HG02759 (cell line): ENCODE measurements at regions not wholly inside any gene's neighbourhood (a gene's known extent, or its start where the extent isn't known, plus 50 kb on each side); places are given as distances from the start of the nearest gene placed in this dataset.
A peak's percentile ranks its signal among the peaks of the same experiment; 100 is the strongest.

ENCODE experiments used
- ATAC-seq: cut with Tn5 transposase; IDR thresholded peaks from one replicate; pipeline ENCODE4 v1.9.1; 2021; ENCODE audit warnings: mild to moderate bottlenecking, moderate library complexity; ENCODE audit not compliant: unreplicated experiment

DNA sequence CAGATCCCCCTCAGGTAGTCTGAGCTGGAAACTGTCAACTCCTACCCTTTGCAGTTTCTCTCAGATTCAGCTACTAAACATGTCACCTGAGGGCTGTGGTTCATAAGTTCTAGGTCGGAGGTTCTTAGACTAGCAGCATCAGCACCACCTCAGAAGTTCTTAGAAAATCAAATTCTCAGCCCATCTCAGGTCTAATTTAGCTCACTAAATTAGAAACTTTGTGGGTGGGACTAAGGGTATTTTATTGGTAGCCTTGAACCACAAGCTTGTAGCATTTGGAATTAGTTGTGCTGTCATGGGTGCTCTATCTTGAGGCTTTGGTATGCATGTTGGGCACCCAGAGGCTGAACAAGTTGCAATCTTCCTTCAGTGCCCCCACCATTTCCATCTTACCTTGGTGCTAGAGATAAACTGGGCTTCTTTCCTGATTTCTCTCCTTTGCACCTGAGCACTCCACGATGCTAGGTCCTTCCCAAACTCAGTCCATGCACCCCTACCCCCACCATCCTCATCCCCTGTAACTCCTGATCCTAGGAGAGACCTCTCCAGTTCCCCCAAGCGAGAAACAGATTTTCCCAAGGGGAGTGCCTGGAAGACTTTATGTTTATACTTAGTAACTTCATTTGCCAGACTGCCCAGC is 54.2 kb downstream of the S1PR1 start:
- ATAC-seq, result no peak

DNA sequence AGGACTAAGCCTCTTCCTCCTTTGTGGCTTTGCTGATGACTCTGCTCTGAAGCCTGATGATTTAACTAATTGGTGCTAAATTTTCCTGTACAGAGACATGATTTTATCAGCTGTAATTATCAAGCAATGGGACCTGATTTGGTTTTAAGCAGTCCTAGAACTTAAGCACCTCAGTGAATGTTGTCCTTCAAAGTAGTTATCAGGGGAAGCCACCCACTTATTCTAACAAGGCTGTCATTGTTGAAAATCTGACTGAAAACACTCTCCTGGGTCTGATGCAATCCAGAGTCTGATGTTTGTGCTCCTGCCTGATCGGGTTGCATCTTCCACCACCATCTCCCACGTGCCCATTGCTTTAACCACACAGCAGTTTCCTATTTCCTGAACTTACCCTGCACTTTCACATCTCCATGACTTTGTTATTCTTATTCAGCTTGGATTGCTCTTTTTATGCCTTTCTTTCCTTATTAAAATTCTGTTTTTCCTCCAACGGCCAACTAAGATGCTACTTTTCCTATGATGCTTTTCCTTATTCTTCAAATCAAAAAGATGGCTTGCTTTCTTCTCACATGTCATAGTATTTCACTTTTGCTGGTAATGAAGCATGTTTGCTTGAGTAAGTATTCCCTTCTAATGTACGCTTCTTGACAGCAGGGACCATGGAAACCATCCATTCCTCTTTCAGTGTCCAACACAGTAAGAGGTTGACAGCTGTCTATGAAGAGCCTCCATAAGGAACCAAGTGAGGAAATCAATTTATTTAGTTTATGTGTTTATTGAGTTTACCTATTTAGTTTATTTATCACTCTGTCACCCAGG is 55.0 kb downstream of the S1PR1 start:
- no peak for ATAC-seq

DNA sequence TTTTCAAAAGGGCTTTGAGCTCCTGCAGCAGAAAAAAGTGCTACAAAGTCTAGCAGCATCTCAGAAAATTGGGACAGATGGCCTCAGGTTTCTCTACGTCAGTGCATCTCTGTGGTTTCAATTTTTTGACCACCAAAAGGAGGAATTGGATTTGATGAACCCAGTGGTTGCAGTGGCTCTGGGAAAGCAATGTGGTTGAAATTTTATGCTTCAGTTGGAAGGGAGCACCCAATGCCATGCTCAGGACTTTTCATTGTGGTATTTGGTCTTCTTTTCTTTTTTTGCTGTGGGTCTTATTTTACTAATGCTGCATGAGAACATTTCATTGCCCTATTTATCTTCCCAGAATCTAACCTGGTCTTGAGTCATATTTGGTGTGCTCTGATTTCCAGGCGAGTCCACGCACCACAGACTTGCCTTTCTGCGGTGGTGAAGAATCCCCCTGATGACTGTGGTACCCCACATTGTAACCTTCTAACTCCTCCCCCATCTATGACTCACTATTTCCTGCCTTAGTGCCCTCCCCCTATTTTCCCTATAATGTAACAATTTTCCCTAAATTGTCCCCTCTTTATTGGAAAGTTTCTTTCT is 56.7 kb downstream of the S1PR1 start:
- peak; percentile 75 for ATAC-seq

DNA sequence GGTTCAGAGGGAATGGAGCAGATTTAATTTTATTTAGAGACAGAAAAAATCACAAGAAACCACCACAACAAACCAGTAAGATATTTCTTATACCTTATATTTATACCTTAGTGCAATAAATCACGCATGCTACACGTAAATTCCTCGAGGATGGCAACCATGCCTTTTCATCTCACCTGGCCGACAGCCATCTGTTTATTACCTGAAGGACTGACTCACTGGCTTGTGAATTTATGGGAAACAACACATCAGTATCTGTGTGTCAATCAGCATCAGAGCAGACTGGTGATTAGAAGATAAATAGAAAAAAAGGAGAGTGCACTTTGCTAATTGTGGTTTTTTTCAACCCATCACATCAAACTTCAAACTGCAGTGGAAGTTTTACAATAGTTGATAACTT is 58.4 kb downstream of the S1PR1 start:
- no peak for ATAC-seq

DNA sequence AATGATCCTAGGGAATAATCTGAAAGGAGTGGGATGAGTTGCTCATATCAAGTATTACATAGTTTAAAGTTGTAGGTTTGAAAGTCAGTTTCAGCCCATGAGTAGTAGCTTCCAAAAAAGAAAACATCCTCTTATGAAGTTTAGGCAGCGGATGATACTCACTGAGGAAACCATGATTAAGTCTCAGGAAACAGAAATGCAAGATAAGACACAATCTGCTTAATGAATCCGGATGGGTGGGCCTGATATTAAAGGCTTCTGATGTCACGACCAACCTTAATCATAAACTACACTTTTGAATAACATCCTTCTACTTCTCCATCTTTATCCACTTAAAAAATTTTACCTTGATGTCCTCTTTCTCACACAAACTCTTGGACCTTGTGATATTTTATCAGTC is 61.8 kb downstream of the S1PR1 start:
- ATAC-seq, result no peak

DNA sequence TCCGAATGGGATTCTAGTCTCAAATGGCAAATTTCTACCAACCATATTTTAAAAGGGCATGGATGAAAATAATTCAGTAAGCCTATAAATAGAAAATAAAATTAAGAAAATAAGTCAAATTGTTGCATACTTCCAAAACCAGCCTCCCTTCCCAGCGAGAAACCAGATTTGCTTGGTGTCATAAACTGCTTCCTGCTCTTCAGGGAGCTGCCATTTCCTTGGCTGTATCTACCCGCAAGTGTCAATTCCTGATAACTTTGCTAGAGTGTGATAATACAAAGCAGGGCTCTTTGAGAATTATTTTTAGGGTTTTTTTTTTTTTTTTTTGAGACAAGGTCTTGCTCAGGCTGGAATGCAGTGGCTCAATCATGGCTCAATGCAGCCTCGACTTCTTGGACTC is 62.3 kb downstream of the S1PR1 start:
- no peak for ATAC-seq

DNA sequence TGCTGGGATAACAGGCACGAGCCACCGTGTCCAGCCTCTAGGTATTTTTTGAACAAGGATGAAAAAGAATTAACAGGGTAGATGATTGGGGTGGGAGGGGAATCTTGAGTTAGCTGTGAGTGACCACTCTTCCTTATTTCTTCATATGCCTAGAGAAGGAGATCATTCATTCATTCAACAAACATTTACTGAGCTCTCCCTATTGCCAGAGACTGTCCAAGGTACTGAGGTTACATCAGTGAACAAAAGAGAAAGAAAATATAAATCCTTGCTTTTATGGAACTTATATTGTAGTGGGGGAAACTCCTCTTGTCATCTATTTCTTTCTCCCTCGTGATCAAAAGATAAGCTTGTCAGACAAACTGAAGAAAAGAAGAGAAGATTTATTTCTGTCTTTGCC is 62.9 kb downstream of the S1PR1 start:
- ATAC-seq, result no peak

DNA sequence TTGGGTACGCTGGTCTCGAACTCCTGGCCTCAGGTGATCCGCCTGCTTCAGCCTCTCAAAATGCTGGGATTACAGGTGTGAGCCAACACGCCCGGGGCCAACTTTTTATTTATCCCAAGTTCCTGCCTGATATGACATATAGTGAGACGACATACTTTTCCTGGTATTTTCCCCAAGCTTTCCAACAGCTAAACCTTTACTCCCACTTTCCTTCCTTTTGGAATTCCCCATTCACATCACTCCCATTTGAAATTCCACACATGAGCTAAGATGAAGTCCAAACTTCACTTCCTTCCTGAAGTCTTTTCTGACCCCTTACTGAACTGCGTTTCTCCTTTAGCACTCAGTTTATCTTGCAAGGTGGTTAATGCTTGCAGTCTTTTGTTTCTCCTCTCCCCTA is 64.1 kb downstream of the S1PR1 start:
- ATAC-seq, result no peak

DNA sequence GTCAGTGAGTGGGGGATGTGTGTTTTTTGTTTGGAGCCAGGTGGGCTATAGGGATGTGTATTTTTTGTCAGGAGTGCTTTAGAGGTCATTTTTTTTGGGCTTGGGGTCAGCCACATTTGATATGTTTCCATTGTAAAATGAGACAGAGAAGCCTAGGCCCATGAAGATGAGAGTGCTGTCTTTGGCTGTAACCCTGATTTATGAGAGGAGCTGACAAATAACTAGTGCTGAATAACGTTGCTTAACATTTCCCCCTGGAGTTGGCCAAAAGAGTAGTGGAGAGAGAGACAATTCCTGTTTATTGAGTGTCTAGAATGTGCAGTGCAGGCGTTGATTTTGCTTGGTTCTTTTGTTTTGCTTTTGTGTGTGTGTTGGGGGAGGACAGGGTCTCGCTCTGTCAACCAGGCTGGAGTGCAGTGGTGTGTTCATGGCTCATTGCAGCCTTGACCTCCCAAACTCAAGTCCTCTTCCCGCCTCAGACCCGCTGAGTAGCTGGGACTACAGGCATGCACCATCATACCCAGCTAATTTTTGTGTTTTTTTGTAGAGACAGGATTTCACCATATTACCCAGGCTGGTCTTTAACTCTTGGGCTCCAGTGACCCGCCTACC is 64.7 kb downstream of the S1PR1 start:
- ATAC-seq, result no peak

DNA sequence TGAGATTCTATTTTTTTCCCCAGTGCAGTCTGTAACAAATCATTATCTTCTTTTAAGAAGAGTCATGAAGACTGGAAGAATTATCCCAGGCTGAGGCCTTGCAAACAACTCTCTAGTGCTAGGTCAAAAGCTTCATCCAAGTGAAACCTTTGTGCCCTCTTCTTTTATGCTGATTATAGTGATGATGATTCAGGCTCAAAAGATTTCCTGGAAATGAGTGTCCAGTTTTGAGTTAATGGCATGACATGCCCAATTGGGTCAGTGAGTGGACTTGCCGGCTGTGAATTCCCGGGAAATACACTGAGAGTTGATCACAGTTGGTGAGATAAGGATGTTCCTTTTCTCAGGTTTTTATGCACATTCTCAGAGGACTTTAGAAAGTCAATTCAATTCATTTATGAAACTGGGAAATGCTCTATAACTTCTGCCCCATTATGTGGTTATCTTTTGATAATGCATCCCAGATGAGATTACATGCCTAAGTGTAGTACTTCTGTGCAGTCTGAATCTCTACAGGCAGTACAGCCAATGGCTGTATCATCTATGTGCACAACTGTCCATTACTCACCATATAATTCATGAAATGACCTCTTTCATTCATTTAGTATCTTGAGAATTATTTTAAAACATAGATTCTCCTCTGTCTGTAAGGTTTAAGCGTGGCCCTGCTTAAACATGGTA is 66.2 kb downstream of the S1PR1 start:
- no peak for ATAC-seq

DNA sequence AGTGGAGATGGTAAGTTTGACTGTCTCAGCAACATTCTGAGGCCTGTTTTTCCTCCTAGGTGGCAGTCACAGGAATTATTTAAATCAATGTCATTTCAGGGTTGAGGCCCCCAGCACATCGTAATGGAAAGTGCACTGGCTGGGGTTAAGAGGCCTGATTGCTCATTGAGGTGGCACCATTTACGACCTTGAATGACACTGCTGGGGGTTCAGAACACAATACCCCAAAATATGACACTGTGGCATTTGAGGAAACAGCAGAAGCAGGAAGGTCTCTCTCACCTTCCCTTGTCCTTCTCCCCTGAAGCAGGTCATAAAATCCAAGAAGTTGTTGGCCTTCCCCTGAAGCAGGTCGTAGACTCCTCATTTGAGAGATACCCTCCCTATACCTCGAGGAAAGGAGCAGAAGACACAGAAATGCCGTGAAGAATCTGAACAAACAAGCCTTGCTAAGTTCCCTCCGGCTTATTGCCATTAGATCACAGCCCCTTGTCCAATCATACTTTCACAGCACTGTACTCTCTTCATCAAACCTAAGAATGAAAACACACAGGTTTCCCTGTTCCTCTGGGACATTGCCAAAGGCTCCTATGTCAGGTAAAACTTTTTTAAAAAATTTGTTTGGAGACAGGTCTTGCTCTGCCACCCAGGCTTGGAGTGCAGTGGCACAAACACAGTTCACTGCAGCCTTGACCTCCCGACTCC is 71.3 kb downstream of the S1PR1 start:
- ATAC-seq, result no peak

DNA sequence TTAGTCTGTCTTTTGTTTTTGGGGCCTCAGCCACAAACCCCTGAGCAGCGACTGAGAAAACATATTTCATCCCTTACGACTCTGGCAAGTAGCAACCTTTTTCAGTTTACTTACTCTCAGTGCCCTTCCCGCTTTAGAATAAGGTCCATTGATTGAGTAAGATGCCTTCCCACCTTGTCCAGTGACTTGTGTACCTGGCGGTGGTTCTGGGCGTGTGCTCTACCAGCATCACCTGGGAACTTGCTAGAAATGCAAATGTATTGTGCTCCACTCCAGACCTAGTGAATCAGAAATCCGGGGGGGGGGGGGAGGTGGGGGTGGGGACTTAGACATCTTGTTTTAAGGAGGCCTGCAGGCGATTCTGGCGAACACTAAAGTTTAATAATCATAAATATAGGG is 72.1 kb downstream of the S1PR1 start:
- peak; percentile 18 for ATAC-seq

DNA sequence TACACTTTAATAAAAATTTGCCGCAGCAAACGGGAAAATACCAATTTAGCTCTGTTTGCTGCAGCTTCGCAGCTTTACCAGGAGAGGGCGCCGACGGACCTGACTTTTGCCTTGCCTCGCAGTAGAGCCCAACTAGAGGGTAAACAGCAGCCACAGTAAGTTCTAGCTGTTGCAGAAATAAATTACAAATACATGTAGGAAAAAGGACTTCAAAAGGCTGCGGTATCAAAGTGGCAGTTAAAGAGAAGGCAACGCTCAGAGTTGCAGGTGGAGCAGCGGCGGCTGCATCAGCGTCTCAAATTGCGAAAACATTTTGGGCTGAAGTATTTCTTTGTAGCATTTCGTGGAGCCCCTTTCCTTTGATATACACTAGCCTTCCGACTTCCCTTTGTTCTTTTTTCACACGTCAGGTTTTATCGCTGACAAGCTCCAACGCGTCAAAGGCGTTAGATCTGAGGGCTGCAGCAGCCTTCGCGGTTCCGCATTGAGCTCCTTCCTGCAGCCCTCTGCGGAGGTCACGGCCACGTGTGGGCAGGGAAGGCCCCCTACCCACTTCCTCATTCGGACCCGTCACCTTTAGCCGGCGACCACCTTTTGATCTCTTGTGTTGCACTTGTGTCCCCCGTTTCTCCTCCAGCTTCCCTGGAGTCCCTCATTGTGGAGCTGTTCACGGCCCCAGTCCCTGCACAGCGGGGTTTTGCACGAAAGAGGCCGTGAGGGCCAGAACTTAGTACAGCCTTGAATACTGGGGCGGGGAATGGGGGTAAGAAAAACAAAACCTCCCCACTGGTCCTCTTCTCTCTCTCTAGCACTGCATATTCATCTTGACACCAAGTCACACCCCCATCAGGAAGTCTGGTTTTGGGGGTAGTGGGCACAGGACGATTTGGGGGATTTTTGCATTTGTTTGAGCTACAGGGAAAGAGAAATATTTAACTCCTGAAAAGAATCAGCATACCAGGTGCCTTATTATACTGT is 72.8 kb downstream of the S1PR1 start:
- ATAC-seq, result peak; percentile 54

DNA sequence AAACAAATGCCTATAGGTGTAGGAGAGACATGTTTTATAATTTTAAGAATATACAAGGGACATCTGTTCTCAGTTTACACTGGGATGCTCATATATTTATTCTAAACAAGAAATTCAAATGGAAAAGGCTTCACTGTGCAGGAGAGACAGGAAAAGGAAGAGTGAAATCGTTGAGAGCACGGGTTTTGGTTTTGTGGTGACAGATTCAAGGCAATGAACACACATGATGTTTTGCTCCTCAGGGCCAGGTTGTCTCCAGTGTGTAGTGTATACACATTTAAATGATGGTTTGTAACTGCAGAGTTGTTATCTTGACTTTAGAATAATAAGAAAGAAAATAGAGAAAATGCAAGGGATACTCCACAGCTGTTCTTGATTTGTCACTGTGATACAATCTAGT is 73.7 kb downstream of the S1PR1 start:
- ATAC-seq, result no peak

DNA sequence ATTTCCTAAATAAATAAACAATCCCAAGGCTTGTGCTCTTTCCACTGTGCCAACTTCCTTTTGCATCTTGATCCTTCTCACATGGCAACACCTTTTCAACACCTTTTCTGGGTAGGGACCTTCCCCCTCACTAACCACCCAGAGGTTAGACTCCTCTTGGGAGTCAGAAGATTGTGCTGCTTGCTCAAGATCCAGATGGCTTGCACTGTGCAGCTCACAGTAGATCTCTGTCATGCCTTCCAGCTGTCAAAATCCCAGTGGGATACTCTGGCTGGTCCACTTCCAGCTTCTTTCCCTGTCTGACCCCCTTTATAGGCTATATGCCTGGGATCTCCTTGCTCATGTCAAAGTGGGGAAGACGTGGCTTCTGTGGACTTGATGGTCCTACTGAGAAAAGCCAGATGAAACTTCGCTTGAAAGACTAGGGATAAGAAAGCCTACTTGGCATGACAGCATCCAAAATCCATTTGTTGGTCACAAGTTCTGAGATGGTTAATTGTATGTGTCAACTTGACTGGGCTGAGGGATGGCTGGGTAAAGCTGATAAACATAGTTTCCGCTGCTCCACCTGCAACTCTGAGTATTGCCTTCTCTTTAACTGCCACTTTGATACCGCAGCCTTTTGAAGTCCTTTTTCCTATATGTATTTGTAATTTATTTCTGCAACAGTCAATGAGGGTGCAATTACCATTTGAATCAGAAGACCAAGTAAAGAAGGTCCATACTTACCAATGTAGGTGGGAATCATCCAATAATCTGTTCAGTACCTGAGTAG is 74.5 kb downstream of the S1PR1 start:
- ATAC-seq, result no peak

DNA sequence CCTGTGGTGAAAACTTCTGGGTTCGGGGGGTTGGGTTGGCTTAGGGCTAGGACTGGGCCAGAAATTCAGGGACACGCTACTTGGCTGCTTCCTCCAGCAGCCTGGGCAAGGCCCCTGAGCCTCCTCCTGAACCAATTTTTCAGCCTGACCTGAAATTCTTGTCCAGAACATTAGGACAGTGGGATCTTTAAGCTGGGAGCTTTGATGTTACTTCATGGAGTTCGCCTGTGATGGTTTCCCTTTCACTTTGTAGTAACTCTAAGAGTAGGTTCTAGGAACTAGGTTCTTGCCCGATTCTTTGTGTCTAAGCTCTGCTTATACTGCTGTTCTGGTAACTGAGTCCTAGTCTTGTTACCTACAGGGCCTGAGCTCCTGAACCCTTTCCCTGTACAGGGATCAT is 75.3 kb downstream of the S1PR1 start:
- ATAC-seq, result no peak

DNA sequence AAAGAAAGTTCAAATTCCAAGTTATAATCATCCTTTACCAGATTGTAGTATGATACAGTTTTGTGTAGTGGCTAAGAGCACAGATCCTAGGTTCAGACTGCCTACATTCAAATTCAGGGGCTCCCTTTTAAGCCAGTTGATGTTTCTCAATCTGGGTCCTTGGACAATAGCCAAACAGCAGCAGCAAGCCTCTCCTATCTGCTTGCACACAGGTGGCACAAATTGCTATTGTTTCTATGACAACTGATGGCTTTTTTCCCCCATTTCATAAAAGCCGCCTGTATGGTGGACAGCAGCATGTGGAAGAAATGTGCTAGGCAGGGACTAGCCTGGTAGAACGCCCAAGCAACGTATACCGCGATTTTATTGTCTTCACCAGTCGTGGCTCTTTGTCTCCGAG is 76.5 kb downstream of the S1PR1 start:
- ATAC-seq, result no peak

DNA sequence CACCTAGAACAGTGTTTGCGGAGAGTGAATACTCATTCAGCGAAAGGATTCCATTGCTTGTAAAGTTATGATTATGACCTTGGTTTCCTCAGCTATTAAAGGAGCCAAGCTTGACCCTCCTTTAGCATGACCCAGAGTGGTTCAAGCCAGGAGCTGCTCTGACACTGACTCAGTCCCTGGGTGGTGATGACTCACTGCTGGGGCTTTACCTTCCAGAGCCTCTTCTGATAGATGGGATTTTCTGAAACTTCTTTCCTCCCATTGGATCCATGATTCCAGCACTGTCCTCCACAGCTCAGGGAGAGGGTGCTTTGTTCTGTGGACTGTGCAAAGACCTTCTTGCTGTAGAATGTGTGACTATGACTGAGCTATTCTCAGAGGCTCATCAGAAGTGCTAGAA is 77.4 kb downstream of the S1PR1 start:
- ATAC-seq, result peak; percentile 56

DNA sequence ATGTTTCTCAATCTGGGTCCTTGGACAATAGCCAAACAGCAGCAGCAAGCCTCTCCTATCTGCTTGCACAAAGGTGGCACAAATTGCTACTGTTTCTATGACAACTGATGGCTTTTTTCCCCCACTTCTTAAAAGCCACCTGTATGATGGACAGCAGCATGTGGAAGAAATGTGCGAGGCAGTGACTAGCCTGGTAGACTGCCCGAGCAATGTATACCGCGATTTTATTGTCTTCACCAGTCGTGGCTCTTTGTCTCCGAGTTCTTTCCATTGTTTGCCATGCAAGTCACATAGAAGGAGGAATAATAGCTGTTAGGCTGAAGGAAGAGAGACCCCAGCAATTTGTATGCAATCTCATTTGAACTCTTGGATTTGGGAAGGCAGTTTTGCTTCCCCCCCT is 79.4 kb downstream of the S1PR1 start:
- no peak for ATAC-seq
